Naive B cell (primary cell): ENCODE measurements at regions not wholly inside any gene's neighbourhood (a gene's known extent, or its start where the extent isn't known, plus 50 kb on each side); places are given as distances from the start of the nearest gene placed in this dataset.
A peak's percentile ranks its signal among the peaks of the same experiment; 100 is the strongest.
"Not testable (repeated sequence)": the region's sequence is repeated elsewhere in the genome, so short reads cannot be mapped to it uniquely, and the experiment has no call there.

Source experiments
- ATAC-seq, 2 donors: fragments of 150-1000 bp; cut with Tn5 transposase; 2 replicates each; pipeline ENCODE4 v1.10.0; 2021; ENCODE audit warnings: low read depth in 2 of 2, mild to moderate bottlenecking in 2 of 2, moderate library complexity in 2 of 2
- DNase-seq: peaks from one replicate; pipeline ENCODE4 v3.0.0; 2022
- H3K27ac Mint-ChIP-seq, 6 donors: one replicate each; pipeline ENCODE4 v1.8.0; 2020 to 2022; ENCODE audit warnings: mild to moderate bottlenecking in 6 of 6, mixed read lengths in 6 of 6, moderate library complexity in 5 of 6, inconsistent platforms in 2 of 6
- H3K27me3 Mint-ChIP-seq, 3 donors: one replicate each; pipeline ENCODE4 v1.8.0; 2021 to 2022; ENCODE audit warnings: mixed read lengths in 3 of 3, mild to moderate bottlenecking in 1 of 3
- H3K36me3 Mint-ChIP-seq, 2 donors: one replicate each; pipeline ENCODE4 v1.8.0; 2020 to 2022; ENCODE audit warnings: mixed read lengths in 2 of 2, inconsistent platforms in 1 of 2, mild to moderate bottlenecking in 1 of 2
- H3K4me1 Mint-ChIP-seq, 3 donors: one replicate each; pipeline ENCODE4 v1.8.0; 2020 to 2022; ENCODE audit warnings: mixed read lengths in 3 of 3, inconsistent platforms in 1 of 3, mild to moderate bottlenecking in 1 of 3, moderate library complexity in 1 of 3
- H3K4me3 Mint-ChIP-seq, 8 donors: one replicate each; pipeline ENCODE4 v1.8.0; 2020 to 2022; ENCODE audit warnings: mild to moderate bottlenecking in 8 of 8, mixed read lengths in 8 of 8, moderate library complexity in 8 of 8, inconsistent platforms in 2 of 8
- H3K9me3 Mint-ChIP-seq, 7 donors: one replicate each; pipeline ENCODE4 v1.8.0; 2020 to 2022; ENCODE audit warnings: mixed read lengths in 7 of 7, mild to moderate bottlenecking in 5 of 7, inconsistent platforms in 2 of 7, moderate library complexity in 1 of 7

DNA sequence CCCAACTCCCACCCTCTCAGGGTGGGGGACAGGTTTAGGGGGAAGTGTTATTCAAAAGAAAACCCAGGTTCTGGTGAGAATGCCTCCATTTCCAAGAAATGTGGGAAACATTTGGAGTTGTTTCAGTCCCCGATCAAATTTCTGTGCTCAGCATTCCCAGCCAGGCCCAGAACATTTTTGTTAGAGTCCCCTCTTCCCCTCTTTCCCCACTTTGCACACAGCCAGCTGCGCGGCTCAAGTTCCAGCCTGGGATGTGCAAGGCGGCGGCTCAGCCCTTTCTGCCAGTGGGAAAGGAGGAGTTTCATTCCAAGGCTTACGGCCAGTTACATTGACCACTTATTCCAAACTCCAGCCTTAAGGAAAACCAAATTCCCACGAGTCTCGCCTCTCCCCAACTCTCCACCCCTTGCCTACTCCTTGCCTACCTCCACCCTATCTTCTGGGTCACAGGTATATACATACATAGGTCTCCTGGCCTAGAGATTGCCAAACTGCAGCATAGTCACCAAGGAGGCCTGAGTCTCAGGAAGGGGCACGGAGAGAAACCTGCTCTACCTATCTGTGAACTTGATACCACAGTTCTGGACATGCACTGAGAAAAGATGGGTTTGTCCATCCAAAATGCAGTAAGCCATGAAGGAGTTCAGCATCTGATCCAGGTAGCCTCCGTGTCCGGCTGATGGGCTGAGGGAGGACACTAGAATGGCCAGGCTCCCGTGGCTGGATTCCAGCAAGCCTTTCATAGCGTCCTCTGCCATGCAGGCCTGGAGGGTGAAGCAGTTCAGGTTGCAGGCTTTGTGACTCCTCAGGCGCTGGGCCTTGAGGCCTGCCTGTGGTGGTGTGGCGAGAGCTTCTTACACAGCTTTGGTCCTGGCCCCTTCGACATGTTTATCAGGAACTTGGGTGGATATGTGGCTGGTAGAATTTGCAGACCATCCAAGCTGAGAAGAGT lies 154.5 kb downstream of the ZFP36L2 start:
- H3K9me3 Mint-ChIP-seq, result no peaks in the 10 kb centered on the region
- peak overlapping the region in 1 of 6 donors; percentile 63 for H3K27ac Mint-ChIP-seq
- H3K27me3 Mint-ChIP-seq, result peaks cover 0 to 7% (median 0%) of the 10 kb centered on the region in 3 donors

DNA sequence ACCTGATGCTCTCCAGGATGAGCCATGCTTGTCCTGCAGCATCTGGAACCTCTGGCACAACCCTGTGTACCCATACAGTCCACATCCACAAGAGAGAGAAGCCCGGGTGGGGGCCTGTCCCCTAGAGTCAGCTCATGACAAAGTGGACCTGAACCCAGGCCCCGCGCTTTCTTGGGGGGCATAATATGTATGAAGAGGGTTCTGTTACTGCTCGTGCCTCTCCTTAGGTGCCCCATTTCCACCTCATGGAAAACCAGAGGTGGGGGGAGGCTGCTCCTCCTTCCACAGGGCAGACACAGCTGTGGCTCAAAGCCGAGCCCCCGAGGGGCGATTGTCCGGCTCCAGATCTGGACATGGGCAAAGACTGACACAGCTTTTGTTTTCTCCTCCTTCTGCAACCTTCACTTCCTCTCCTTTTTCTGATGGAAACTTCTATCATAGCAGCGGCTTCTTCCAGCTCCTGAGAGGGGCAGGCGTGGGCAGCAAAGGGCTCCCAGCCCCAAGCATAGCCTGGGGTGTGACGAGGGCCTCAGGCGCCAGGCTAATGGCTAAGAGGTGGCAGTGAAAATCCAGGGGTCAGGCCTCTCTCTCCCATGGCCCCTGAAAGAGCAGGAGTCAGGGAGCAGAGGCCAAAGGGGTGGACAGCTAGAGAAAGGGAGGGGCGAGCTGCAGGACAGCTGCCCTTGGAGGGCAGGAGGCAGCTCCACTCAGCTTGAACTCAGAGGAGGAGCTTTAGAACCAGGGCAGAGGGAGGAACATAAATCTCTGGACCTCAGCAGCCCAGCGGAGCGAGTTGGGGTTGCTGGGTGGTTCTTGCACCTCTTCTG lies 155.5 kb downstream of the ZFP36L2 start:
- H3K27me3 Mint-ChIP-seq, result peaks cover 0 to 7% (median 0%) of the 10 kb centered on the region in 3 donors
- no peak overlapping the region for H3K4me3 Mint-ChIP-seq
- peak overlapping the region in 1 of 6 donors; percentile 75 for H3K27ac Mint-ChIP-seq
- no peak for ATAC-seq
- no peak for DNase-seq
- no peaks in the 10 kb centered on the region for H3K9me3 Mint-ChIP-seq
- no peaks in the 10 kb centered on the region for H3K36me3 Mint-ChIP-seq
- H3K4me1 Mint-ChIP-seq, result peaks cover 0 to 4% (median 3%) of the 10 kb centered on the region in 3 donors

More for the DNA sequence above, 154.5 kb downstream of the ZFP36L2 start:
- Mint-ChIP-seq H3K4me1 (peaks cover 0 to 3% (median 0%) of the 10 kb centered on the region in 3 donors), H3K36me3 (no peaks in the 10 kb centered on the region), H3K4me3 (no peak overlapping the region)
- no peak for ATAC-seq
- no peak for DNase-seq

- H3K27ac Mint-ChIP-seq, result peak overlapping the region in 1 of 6 donors; percentile 39
- no peak for DNase-seq
- peaks cover 0 to 4% (median 3%) of the 10 kb centered on the region in 3 donors for H3K4me1 Mint-ChIP-seq
- H3K27me3 Mint-ChIP-seq, result peaks cover 0 to 7% (median 0%) of the 10 kb centered on the region in 3 donors
- no peak overlapping the region for H3K4me3 Mint-ChIP-seq
- no peaks in the 10 kb centered on the region for H3K36me3 Mint-ChIP-seq
- H3K9me3 Mint-ChIP-seq, result no peaks in the 10 kb centered on the region
- no peak for ATAC-seq
Observed at GRCh38 chr2:43070030-43070429, 156.4 kb downstream of the ZFP36L2 start.

DNA sequence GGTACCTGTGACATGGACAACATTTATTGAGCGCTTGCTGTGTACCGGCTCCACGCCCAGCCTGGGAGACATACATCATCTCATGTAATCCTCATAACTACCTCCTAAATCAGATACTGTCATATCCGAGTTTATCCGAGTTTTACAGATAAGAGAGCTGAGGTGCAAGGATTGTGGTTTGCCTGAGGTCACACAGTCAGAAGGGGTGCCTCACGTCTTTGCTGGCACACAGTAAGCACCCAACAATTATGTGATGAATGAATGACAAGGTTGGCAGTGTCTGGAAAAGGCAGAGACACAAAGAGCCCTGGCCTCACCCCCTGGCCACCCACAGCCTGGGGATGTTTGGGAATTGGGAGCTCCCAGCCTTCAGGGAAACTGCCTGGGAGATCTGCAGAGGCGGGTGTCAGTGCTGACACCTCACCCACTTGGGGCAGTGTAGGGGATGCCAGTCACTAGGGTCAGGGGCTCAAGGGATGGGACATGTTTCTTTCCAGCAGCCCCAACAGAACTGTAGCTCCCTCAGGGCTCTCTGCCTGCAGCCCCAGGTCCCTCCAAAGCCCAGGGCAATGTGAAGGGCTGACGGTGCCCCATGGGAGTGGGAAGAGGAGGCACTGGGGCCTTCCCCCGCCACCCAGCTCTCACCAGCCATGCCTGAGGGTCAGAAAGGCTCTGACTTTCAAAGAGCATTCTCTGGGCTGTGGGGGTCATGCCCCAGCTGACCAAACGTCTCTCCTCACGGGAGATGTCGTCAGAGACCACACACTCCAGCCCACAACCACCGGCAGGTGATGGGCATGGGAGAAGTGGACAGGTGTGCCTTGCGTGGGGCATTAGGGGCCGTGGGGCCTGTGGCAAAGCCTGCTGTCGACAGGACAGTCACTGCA lies 157.5 kb downstream of the ZFP36L2 start:
- Mint-ChIP-seq H3K4me1 (peaks cover 0 to 4% (median 1%) of the 10 kb centered on the region in 3 donors), H3K4me3 (no peak overlapping the region), H3K27me3 (peaks cover 0 to 7% (median 0%) of the 10 kb centered on the region in 3 donors), H3K36me3 (no peaks in the 10 kb centered on the region), H3K9me3 (peaks cover 0 to 3% (median 0%) of the 10 kb centered on the region in 7 donors), H3K27ac (peak overlapping the region in 1 of 6 donors; percentile 63)
- DNase-seq (no peak), ATAC-seq (no peak)

DNA sequence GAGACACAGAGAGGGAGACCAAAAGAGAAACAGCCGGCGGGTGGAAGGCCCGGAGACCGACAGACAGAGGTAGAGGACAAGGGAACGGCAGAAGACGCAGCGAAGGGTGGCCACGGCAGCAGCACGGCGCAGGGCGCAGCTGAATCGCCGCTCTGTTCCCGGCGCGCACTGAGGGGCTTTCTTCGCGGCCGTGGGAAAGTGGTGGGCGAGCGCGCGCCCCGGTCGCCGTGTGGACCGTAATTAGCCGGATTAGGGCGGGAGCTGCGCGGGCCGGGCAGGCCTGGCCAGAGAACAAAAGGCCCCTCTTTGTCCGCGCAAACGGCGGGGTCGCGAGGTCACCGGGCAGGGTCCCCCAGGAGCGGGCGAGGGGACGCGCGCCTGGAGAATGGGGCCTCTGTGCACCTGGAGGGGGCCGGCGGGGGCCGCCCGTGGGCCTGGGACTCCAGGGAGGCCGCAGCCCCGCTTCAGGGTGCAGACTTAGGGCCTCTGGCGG lies 158.3 kb downstream of the ZFP36L2 start:
- Mint-ChIP-seq H3K27ac (no peak overlapping the region), H3K4me1 (peaks cover 0 to 4% (median 0%) of the 10 kb centered on the region in 3 donors), H3K36me3 (no peaks in the 10 kb centered on the region), H3K9me3 (peaks cover 0 to 3% (median 0%) of the 10 kb centered on the region in 7 donors), H3K4me3 (peak overlapping the region in 1 of 8 donors; percentile 66), H3K27me3 (peaks cover 0 to 7% (median 0%) of the 10 kb centered on the region in 3 donors)
- DNase-seq (no peak), ATAC-seq (no peak)

- Mint-ChIP-seq H3K4me1 (peaks cover 0 to 4% (median 0%) of the 10 kb centered on the region in 3 donors), H3K27me3 (peaks cover 0 to 7% (median 0%) of the 10 kb centered on the region in 3 donors), H3K9me3 (peaks cover 0 to 3% (median 0%) of the 10 kb centered on the region in 7 donors), H3K4me3 (peak overlapping the region in 1 of 8 donors; percentile 66), H3K36me3 (no peaks in the 10 kb centered on the region), H3K27ac (peak overlapping the region in 1 of 6 donors; percentile 46)
- ATAC-seq, result no peak
- DNase-seq, result no peak
Observed at GRCh38 chr2:43067254-43068040, 159.0 kb downstream of the ZFP36L2 start.

DNA sequence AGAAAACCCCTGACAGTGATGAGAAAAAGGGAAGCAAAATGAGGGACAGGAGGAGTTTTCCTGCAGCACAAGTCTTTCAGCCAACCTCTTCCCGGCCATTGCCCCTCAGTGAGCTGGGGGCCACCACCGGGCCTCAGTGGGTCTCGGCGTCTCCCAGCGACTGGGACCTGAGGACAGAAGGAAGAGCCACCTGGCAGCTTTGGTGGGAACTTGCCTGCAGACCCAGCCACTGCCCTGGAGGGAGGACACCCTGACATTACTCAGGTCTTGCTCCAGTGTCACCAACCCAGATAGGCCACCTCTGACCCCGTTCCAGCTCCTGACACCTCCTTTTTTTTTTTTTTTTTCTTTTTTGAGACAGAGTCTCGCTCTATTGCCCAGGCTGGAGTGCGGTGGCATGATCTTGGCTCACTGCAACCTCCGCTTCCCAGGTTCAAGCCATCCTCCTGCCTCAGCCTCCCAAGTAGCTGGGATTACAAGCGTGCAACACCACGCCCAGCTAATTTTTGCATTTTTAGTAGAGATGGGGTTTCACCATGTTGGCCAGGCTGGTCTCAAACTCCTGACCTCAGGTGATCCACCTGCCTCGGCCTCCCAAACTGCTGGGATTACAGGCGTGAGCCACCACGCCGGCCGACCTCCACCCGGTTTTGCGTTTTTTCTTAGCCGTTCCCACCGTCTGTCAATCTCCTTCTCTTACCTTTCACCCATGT lies 159.7 kb downstream of the ZFP36L2 start:
- not testable (repeated sequence) for H3K4me3 Mint-ChIP-seq, ATAC-seq, H3K27me3 Mint-ChIP-seq, H3K4me1 Mint-ChIP-seq, H3K36me3 Mint-ChIP-seq, H3K9me3 Mint-ChIP-seq, DNase-seq
- peak overlapping the region in 1 of 6 donors; percentile 46 for H3K27ac Mint-ChIP-seq

GRCh38 chr2:43065871-43066270 lies 160.5 kb downstream of the ZFP36L2 start:
- Mint-ChIP-seq H3K4me3 (no peak overlapping the region), H3K36me3 (no peaks in the 10 kb centered on the region), H3K9me3 (peaks cover 0 to 8% (median 5%) of the 10 kb centered on the region in 7 donors), H3K4me1 (peaks cover 0 to 4% (median 0%) of the 10 kb centered on the region in 3 donors), H3K27me3 (peaks cover 0 to 7% (median 6%) of the 10 kb centered on the region in 3 donors), H3K27ac (no peak overlapping the region)
- ATAC-seq (no peak), DNase-seq (no peak)

- peaks cover 0 to 4% (median 2%) of the 10 kb centered on the region in 3 donors for H3K4me1 Mint-ChIP-seq
- no peak for DNase-seq
- ATAC-seq, result no peak
Observed at GRCh38 chr2:43065036-43065435, 161.4 kb downstream of the ZFP36L2 start.

GRCh38 chr2:43063096-43063495 lies 163.3 kb downstream of the ZFP36L2 start:
- H3K9me3 Mint-ChIP-seq, H3K36me3 Mint-ChIP-seq, DNase-seq, H3K27ac Mint-ChIP-seq, H3K4me3 Mint-ChIP-seq, ATAC-seq: not testable (repeated sequence)
- Mint-ChIP-seq H3K27me3 (peaks cover 6 to 16% (median 8%) of the 10 kb centered on the region in 3 donors), H3K4me1 (peaks cover 8 to 14% (median 11%) of the 10 kb centered on the region in 3 donors)

More at GRCh38 chr2:43065036-43065435, 161.4 kb downstream of the ZFP36L2 start:
- peaks cover 0 to 8% (median 5%) of the 10 kb centered on the region in 7 donors for H3K9me3 Mint-ChIP-seq
- peaks cover 0 to 8% (median 7%) of the 10 kb centered on the region in 3 donors for H3K27me3 Mint-ChIP-seq
- H3K27ac Mint-ChIP-seq, result no peak overlapping the region
- H3K4me3 Mint-ChIP-seq, result no peak overlapping the region
- no peaks in the 10 kb centered on the region for H3K36me3 Mint-ChIP-seq

DNA sequence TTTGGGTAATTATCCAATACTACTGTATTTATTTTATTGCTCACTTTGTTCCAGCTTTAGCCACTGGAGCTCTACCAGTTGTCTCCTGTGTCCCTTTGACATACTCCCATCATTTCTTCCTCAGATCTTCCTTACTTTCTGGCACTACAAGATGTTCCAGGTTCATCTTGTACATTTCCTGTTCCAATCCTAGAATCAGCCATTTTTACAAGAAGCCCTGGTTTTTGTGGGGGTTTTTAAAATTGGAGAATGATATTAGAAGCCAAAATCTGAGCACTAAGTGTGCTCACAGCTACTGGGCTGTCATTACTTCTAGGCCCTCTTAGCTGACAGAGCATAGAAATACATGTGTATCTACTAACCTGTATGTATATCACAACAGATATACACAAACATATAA lies 164.3 kb downstream of the ZFP36L2 start:
- Mint-ChIP-seq H3K27ac (no peak overlapping the region), H3K4me3 (no peak overlapping the region), H3K4me1 (peaks cover 8 to 14% (median 11%) of the 10 kb centered on the region in 3 donors), H3K36me3 (no peaks in the 10 kb centered on the region), H3K27me3 (peaks cover 5 to 16% (median 15%) of the 10 kb centered on the region in 3 donors), H3K9me3 (peaks cover 0 to 8% (median 6%) of the 10 kb centered on the region in 7 donors)
- no peak for DNase-seq
- ATAC-seq, result no peak
